H9 (cell line): ENCODE measurements at regions not wholly inside any gene's neighbourhood (a gene's known extent, or its start where the extent isn't known, plus 50 kb on each side); places are given as distances from the start of the nearest gene placed in this dataset.

Experiments used
- DNase-seq: peaks from one replicate; pipeline ENCODE4 v3.0.0-alpha.2; 2017
- H2AFZ ChIP-seq: one replicate; pipeline ENCODE4 v1.6.1; 2013; ENCODE audit warnings: mild to moderate bottlenecking, low read length, control low read depth, moderate library complexity
- H2AK5ac ChIP-seq: 2 replicates; pipeline ENCODE4 v1.6.1; 2013; ENCODE audit warnings: low read length, control low read depth, mixed read lengths; ENCODE audit not compliant: insufficient read length
- H2BK120ac ChIP-seq: one replicate; pipeline ENCODE4 v1.6.1; 2013; ENCODE audit warnings: low read depth, mild to moderate bottlenecking, low read length, control low read depth, inconsistent platforms; ENCODE audit not compliant: poor library complexity, severe bottlenecking
- H2BK12ac ChIP-seq: 2 replicates; pipeline ENCODE4 v1.6.1; 2013; ENCODE audit warnings: low read length, control low read depth, mixed read lengths, low read depth; ENCODE audit not compliant: insufficient read length
- H2BK15ac ChIP-seq: 2 replicates; pipeline ENCODE4 v1.6.1; 2013; ENCODE audit warnings: low read depth, low read length, control low read depth
- H2BK20ac ChIP-seq: one replicate; pipeline ENCODE4 v1.6.1; 2013; ENCODE audit warnings: low read depth, mild to moderate bottlenecking, low read length, control low read depth, inconsistent platforms; ENCODE audit not compliant: poor library complexity, severe bottlenecking
- H2BK5ac ChIP-seq: 2 replicates; pipeline ENCODE4 v1.6.1; 2013; ENCODE audit warnings: low read length, control low read depth, mixed read lengths; ENCODE audit not compliant: insufficient read length
- H3K14ac ChIP-seq: 2 replicates; pipeline ENCODE4 v1.6.1; 2013; ENCODE audit warnings: low read length, control low read depth; ENCODE audit not compliant: insufficient read depth
- H3K18ac ChIP-seq: 2 replicates; pipeline ENCODE4 v1.6.1; 2013; ENCODE audit warnings: low read depth, mild to moderate bottlenecking, mixed read lengths, low read length, control low read depth; ENCODE audit not compliant: insufficient read length
- H3K23ac ChIP-seq: 2 replicates; pipeline ENCODE4 v1.6.1; 2013; ENCODE audit warnings: low read length, control low read depth, mixed read lengths, low read depth; ENCODE audit not compliant: insufficient read length
- H3K23me2 ChIP-seq: 2 replicates; pipeline ENCODE4 v1.6.1; 2013; ENCODE audit warnings: low read depth, mild to moderate bottlenecking, mixed read lengths, low read length, control low read depth; ENCODE audit not compliant: insufficient read length, poor library complexity, severe bottlenecking
- H3K27ac ChIP-seq: 2 replicates; pipeline ENCODE4 v1.5.1; 2013; ENCODE audit warnings: low read length, control low read depth, mixed read lengths, low read depth; ENCODE audit not compliant: insufficient read length
- H3K27me3 ChIP-seq: 2 replicates; pipeline ENCODE4 v1.6.1; 2013; ENCODE audit warnings: low read length, control low read depth, inconsistent platforms; ENCODE audit not compliant: insufficient read depth
- H3K4ac ChIP-seq: 2 replicates; pipeline ENCODE4 v1.6.1; 2013; ENCODE audit warnings: low read depth, mild to moderate bottlenecking, control low read depth, inconsistent platforms, low read length, moderate library complexity
- H3K4me1 ChIP-seq: 2 replicates; pipeline ENCODE4 v1.6.1; 2013; ENCODE audit warnings: low read length, control low read depth, inconsistent platforms; ENCODE audit not compliant: insufficient read depth
- H3K4me2 ChIP-seq: 2 replicates; pipeline ENCODE4 v1.6.1; 2013; ENCODE audit warnings: low read length, control low read depth, mixed read lengths; ENCODE audit not compliant: insufficient read length, insufficient read depth
- H3K56ac ChIP-seq: 2 replicates; pipeline ENCODE4 v1.6.1; 2013; ENCODE audit warnings: low read depth, mild to moderate bottlenecking, mixed read lengths, low read length, control low read depth; ENCODE audit not compliant: insufficient read length
- H3K79me1 ChIP-seq: 2 replicates; pipeline ENCODE4 v1.6.1; 2013; ENCODE audit warnings: low read depth, mild to moderate bottlenecking, moderate library complexity, low read length, control low read depth, inconsistent platforms; ENCODE audit not compliant: insufficient read depth, poor library complexity, severe bottlenecking
- H3K79me2 ChIP-seq: 2 replicates; pipeline ENCODE4 v1.6.1; 2013; ENCODE audit warnings: low read length, control low read depth, inconsistent platforms; ENCODE audit not compliant: insufficient read depth
- H3K9ac ChIP-seq: 2 replicates; pipeline ENCODE4 v1.6.1; 2013; ENCODE audit warnings: low read length, control low read depth, mixed read lengths; ENCODE audit not compliant: insufficient read length; ENCODE audit errors: extremely low read depth
- H3K9me3 ChIP-seq: one replicate; pipeline ENCODE4 v1.6.1; 2013; ENCODE audit warnings: low read depth, low read length, inconsistent platforms; ENCODE audit not compliant: control insufficient read depth
- H3T11ph ChIP-seq: one replicate; pipeline ENCODE4 v1.6.1; 2013; ENCODE audit warnings: mild to moderate bottlenecking, low read length, control low read depth, inconsistent platforms
- H4K20me1 ChIP-seq: one replicate; pipeline ENCODE4 v1.6.1; 2013; ENCODE audit not compliant: control insufficient read depth, insufficient read length, insufficient read depth
- H4K5ac ChIP-seq: 2 replicates; pipeline ENCODE4 v1.6.1; 2013; ENCODE audit warnings: low read depth, mild to moderate bottlenecking, mixed read lengths, low read length, control low read depth; ENCODE audit not compliant: insufficient read length
- H4K8ac ChIP-seq: replicated peaks from 2 replicates; pipeline ENCODE4 v1.6.1; 2013; ENCODE audit warnings: low read length, control low read depth, mixed read lengths, low read depth; ENCODE audit not compliant: insufficient read length
- H4K91ac ChIP-seq: 2 replicates; pipeline ENCODE4 v1.6.1; 2013; ENCODE audit warnings: low read depth, mild to moderate bottlenecking, moderate library complexity, mixed read lengths, low read length, control low read depth; ENCODE audit not compliant: insufficient read length
- H3K27ac Mint-ChIP-seq, 3 experiments: 2 replicates in 2 of 3; 3 replicates in 1 of 3; pipeline ENCODE4 v1.8.0; 2020 to 2021; ENCODE audit warnings: mixed read lengths in 3 of 3, mild to moderate bottlenecking in 1 of 3, moderate library complexity in 1 of 3
- H3K27me3 Mint-ChIP-seq: 2 replicates; pipeline ENCODE4 v1.8.0; 2021; ENCODE audit warnings: low read depth, mild to moderate bottlenecking, moderate library complexity, mixed read lengths
- H3K36me3 Mint-ChIP-seq, 3 experiments: 2 replicates in 2 of 3; 3 replicates in 1 of 3; pipeline ENCODE4 v1.8.0; 2020 to 2021; ENCODE audit warnings: low read depth in 3 of 3, mixed read lengths in 3 of 3; ENCODE audit not compliant: insufficient read depth in 1 of 3
- H3K4me1 Mint-ChIP-seq, 2 experiments: 2 replicates each; pipeline ENCODE4 v1.8.0; 2020; ENCODE audit warnings: mixed read lengths in 2 of 2
- H3K4me3 Mint-ChIP-seq, 2 experiments: 2 replicates in 1 of 2; 3 replicates in 1 of 2; pipeline ENCODE4 v1.8.0; 2020 to 2021; ENCODE audit warnings: mild to moderate bottlenecking in 2 of 2, mixed read lengths in 2 of 2, moderate library complexity in 1 of 2
- H3K9me3 Mint-ChIP-seq, 2 experiments: 2 replicates in 1 of 2; 3 replicates in 1 of 2; pipeline ENCODE4 v1.8.0; 2020; ENCODE audit warnings: mild to moderate bottlenecking in 2 of 2, mixed read lengths in 2 of 2, moderate library complexity in 1 of 2
- CTCF ChIP-seq: fragments of 200-600 bp; sonication (generic); conservative IDR thresholded peaks from 3 replicates; pipeline ENCODE4 v1.8.0; 2021; ENCODE audit warnings: antibody characterized with exemption, mild to moderate bottlenecking
- WGBS: extraction: QIAGEN DNeasy Blood & Tissue Kit; methylation state at CpG from one replicate; pipeline ENCODE4 v1.1.7; 2013; ENCODE audit warnings: missing lambda C conversion rate, low lambda C conversion rate, mixed read lengths; ENCODE audit not compliant: insufficient read length; ENCODE audit errors: extremely low coverage; 5-methylcytosine and 5-hydroxymethylcytosine counted together

GRCh38 chr3:184658223-184658928 lies 53.5 kb downstream of the MAGEF1 start:
- no peak overlapping the region for H3T11ph ChIP-seq
- no peak overlapping the region for H3K14ac ChIP-seq
- no peaks in the 10 kb centered on the region for H3K9me3 ChIP-seq
- no CpG with 5 or more reads among the region's 10 CpGs for WGBS
- no peak overlapping the region for H4K91ac ChIP-seq
- no peaks in the 10 kb centered on the region for H3K79me1 ChIP-seq
- Mint-ChIP-seq H3K9me3 (peaks cover 2 to 7% of the 10 kb centered on the region in 2 experiments; a peak in 3 of 5 replicates), H3K27ac (peak overlapping the region in 2 of 3 experiments; percentile 87 to 98; a peak in 4 of 7 replicates), H3K36me3 (peaks cover 0 to 2% (median 0%) of the 10 kb centered on the region in 3 experiments; a peak in 1 of 7 replicates), H3K4me1 (peaks cover 53 to 63% of the 10 kb centered on the region in 2 experiments), H3K4me3 (no peak overlapping the region), H3K27me3 (peaks cover 7% of the 10 kb centered on the region)
- H3K79me2 ChIP-seq, result no peaks in the 10 kb centered on the region
- H4K20me1 ChIP-seq, result no peaks in the 10 kb centered on the region
- H4K8ac ChIP-seq, result no peak overlapping the region
- H2BK5ac ChIP-seq, result no peak overlapping the region
- H3K23me2 ChIP-seq, result no peaks in the 10 kb centered on the region
- H3K23ac ChIP-seq, result no peak overlapping the region
- no peak overlapping the region for H3K56ac ChIP-seq
- H3K4me1 ChIP-seq, result peaks cover 12% of the 10 kb centered on the region; the same call in 1 of the 2 replicates
- H2AFZ ChIP-seq, result no peak overlapping the region
- no peak overlapping the region for H2AK5ac ChIP-seq
- H3K9ac ChIP-seq, result no peak overlapping the region
- no peak overlapping the region for H3K4ac ChIP-seq
- H2BK120ac ChIP-seq, result no peak overlapping the region
- no peak overlapping the region for H4K5ac ChIP-seq
- H2BK15ac ChIP-seq, result no peak overlapping the region
- no peak overlapping the region for H3K27ac ChIP-seq
- no peak overlapping the region for H2BK12ac ChIP-seq
- DNase-seq, result no peak
- TF ChIP-seq CTCF, result no peak
- H3K18ac ChIP-seq, result no peak overlapping the region
- H3K27me3 ChIP-seq, result no peaks in the 10 kb centered on the region
- H2BK20ac ChIP-seq, result no peak overlapping the region
- no peak overlapping the region for H3K4me2 ChIP-seq
